ENCODE measurements at regions not wholly inside any gene's neighbourhood (a gene's known extent, or its start where the extent isn't known, plus 50 kb on each side); places are given as distances from the start of the nearest gene placed in this dataset.

DNA sequence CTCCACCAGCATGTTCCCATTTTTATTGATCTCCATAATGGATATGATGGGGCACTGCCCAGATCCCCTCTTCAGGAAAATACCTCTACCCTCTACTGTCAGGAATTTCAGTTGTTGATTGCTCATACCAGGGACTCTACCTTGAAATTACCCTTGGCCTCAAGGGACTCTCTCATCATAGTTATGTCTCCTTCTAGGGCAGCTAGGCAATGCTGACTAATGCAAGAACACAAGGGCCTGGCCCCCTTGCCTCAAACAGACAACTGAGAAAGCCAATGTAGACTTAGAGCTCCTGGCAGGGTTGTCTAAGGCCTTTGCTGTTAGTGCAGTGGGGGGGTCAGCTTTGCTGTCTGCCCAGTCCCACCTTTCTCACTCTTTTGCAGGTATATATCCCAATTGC lies 493.1 kb downstream of the BTBD3 start:
- H3K4me1 ChIP-seq (ENCODE audit: control insufficient read depth, insufficient read depth, low read length), result no peaks in the 10 kb centered on the region; the same call in 1 of the 2 replicates
- no peak for TF ChIP-seq KLF16 (tag by site-specific recombination; IDR thresholded peaks at IDR 0.05)
- TF ChIP-seq ZNF311 (tag by site-specific recombination; IDR thresholded peaks at IDR 0.05; ENCODE audit: borderline replicate concordance), result no peak
- TF ChIP-seq ZNF549 (tag by site-specific recombination; IDR thresholded peaks at IDR 0.05), result no peak
- no peak for TF ChIP-seq ZNF184 (tag by site-specific recombination; IDR thresholded peaks at IDR 0.05)
- no peak for TF ChIP-seq ZNF394 (tag by site-specific recombination; IDR thresholded peaks at IDR 0.05; ENCODE audit: borderline replicate concordance)
- no peak for TF ChIP-seq OVOL3 (tag by site-specific recombination; IDR thresholded peaks at IDR 0.05)
- no peak for TF ChIP-seq ZNF660 (tag by site-specific recombination; IDR thresholded peaks at IDR 0.05)
- no peaks in the 10 kb centered on the region for H3K36me3 ChIP-seq (ENCODE audit: control insufficient read depth in 2 of 2, insufficient read depth in 1 of 2, low read length in 2 of 2)
- no peak overlapping the region for H3K27ac ChIP-seq (ENCODE audit: extremely low read depth, low read depth, low read length)
- ChIA-PET CTCF (no interaction called here), POLR2A (no interaction called here)
- no peaks in the 10 kb centered on the region for H3K9me3 ChIP-seq (ENCODE audit: control insufficient read depth, insufficient read depth, low read depth, low read length)
- H3K4me3 ChIP-seq (ENCODE audit: low read depth, low read length), result no peak overlapping the region

GRCh38 chr20:12411246-12411940 lies 493.7 kb downstream of the BTBD3 start:
- Histone ChIP-seq H3K9me3 (ENCODE audit: control insufficient read depth, insufficient read depth, low read depth, low read length) (no peaks in the 10 kb centered on the region), H3K4me3 (ENCODE audit: low read depth, low read length) (no peak overlapping the region), H3K36me3 (ENCODE audit: control insufficient read depth in 2 of 2, insufficient read depth in 1 of 2, low read length in 2 of 2) (no peaks in the 10 kb centered on the region), H3K4me1 (ENCODE audit: control insufficient read depth, insufficient read depth, low read length) (no peaks in the 10 kb centered on the region; the same call in 1 of the 2 replicates), H3K27ac (ENCODE audit: extremely low read depth, low read depth, low read length) (no peak overlapping the region)
- TF ChIP-seq ZNF132 (tag by site-specific recombination; IDR thresholded peaks at IDR 0.05; ENCODE audit: borderline replicate concordance), result no peak
- no peak for TF ChIP-seq ZNF362 (tag by site-specific recombination; IDR thresholded peaks at IDR 0.05)
- no peak for TF ChIP-seq ZNF174 (tag by site-specific recombination; IDR thresholded peaks at IDR 0.05)
- TF ChIP-seq ZNF585B (tag by site-specific recombination; IDR thresholded peaks at IDR 0.05), result no peak
- TF ChIP-seq HOXD13 (CRISPR knock-in tag; IDR thresholded peaks at IDR 0.05; ENCODE audit: borderline replicate concordance), result no peak
- no peak for TF ChIP-seq CTCF (tag by site-specific recombination; IDR thresholded peaks at IDR 0.05)
- no peak for TF ChIP-seq ZNF747 (tag by site-specific recombination; IDR thresholded peaks at IDR 0.05)
- TF ChIP-seq PRDM1 (tag by site-specific recombination; IDR thresholded peaks at IDR 0.05), result no peak
- no peak for TF ChIP-seq SETDB1 (IDR thresholded peaks at IDR 0.05; ENCODE audit: insufficient read length, low read length)
- no peak for TF ChIP-seq ZNF335 (tag by site-specific recombination; conservative IDR thresholded peaks at IDR 0.05)
- TF ChIP-seq ZNF660 (tag by site-specific recombination; IDR thresholded peaks at IDR 0.05), result no peak
- no peak for TF ChIP-seq BCL11A (tag by site-specific recombination; IDR thresholded peaks at IDR 0.05; ENCODE audit: low read depth)
- no peak for TF ChIP-seq ZNF311 (tag by site-specific recombination; IDR thresholded peaks at IDR 0.05; ENCODE audit: borderline replicate concordance)
- no peak for TF ChIP-seq TCF7L2 (IDR thresholded peaks at IDR 0.05; ENCODE audit: borderline replicate concordance, low read depth, low read length)
- no peak for TF ChIP-seq ZNF416 (tag by site-specific recombination; IDR thresholded peaks at IDR 0.05)
- no peak for TF ChIP-seq ZNF623 (tag by site-specific recombination; IDR thresholded peaks at IDR 0.05)
- TF ChIP-seq ZNF23 (tag by site-specific recombination; IDR thresholded peaks at IDR 0.05; ENCODE audit: borderline replicate concordance), result no peak
- POLR2A ChIA-PET, result no interaction called here
- CTCF ChIA-PET, result no interaction called here
